Caco-2 (cell line): ENCODE measurements at regions not wholly inside any gene's neighbourhood (a gene's known extent, or its start where the extent isn't known, plus 50 kb on each side); places are given as distances from the start of the nearest gene placed in this dataset.

ENCODE experiments used
- BruUV-seq: library from RNA; stranded (reverse); fragments of 400-500 nt; replicated peaks from 2 replicates; lab custom pipeline; 2021; lab: Mats Ljungman, UMichigan
- CTCF ChIA-PET: fragments of 300-600 bp; sonication (Branson Sonifier 250); formaldehyde crosslinking; loops from one replicate; lab custom pipeline; 2022; ENCODE audit warnings: antibody characterized with exemption; lab: Charles Lee
- POLR2A ChIA-PET: fragments of 300-600 bp; sonication (Branson Sonifier 250); formaldehyde crosslinking; loops from one replicate; lab custom pipeline; 2022; ENCODE audit warnings: antibody characterized with exemption; lab: Charles Lee
- DNase-seq, 2 experiments: peaks; one replicate each; pipeline versions ENCODE4 v3.0.0 to v3.0.0-alpha.2; 2020 to 2022
- H3K27me3 ChIP-seq: replicated peaks from 2 replicates; pipeline ENCODE4 v1.6.0; 2011; ENCODE audit warnings: low read length; ENCODE audit not compliant: control insufficient read depth, insufficient read depth
- H3K36me3 ChIP-seq: 2 replicates; pipeline ENCODE4 v1.5.1; 2011; ENCODE audit warnings: low read length; ENCODE audit not compliant: control insufficient read depth, insufficient read depth
- H3K4me1 ChIP-seq: fragments of 250-450 bp; sonication (Bioruptor Pico); 2 replicates; pipeline ENCODE4 v1.5.1; 2020; ENCODE audit warnings: mild to moderate bottlenecking
- H3K4me3 ChIP-seq: 2 replicates; pipeline ENCODE4 v1.5.1; 2011; ENCODE audit warnings: low read depth, mild to moderate bottlenecking, control low read depth, low read length
- H3K9me3 ChIP-seq: fragments of 250-450 bp; sonication (Bioruptor Pico); 2 replicates; pipeline ENCODE4 v1.5.1; 2020; ENCODE audit warnings: mild to moderate bottlenecking, moderate library complexity
- H3K27ac Mint-ChIP-seq: one replicate; pipeline ENCODE4 v1.8.0; 2022; ENCODE audit warnings: mixed read lengths; ENCODE audit not compliant: unreplicated experiment
- H3K27me3 Mint-ChIP-seq: one replicate; pipeline ENCODE4 v1.8.0; 2022; ENCODE audit warnings: mixed read lengths; ENCODE audit not compliant: insufficient read depth, unreplicated experiment
- H3K36me3 Mint-ChIP-seq: one replicate; pipeline ENCODE4 v1.8.0; 2022; ENCODE audit warnings: mild to moderate bottlenecking, mixed read lengths; ENCODE audit not compliant: insufficient read depth, unreplicated experiment
- H3K4me1 Mint-ChIP-seq: one replicate; pipeline ENCODE4 v1.8.0; 2022; ENCODE audit warnings: low read depth, mixed read lengths; ENCODE audit not compliant: unreplicated experiment
- H3K4me3 Mint-ChIP-seq: one replicate; pipeline ENCODE4 v1.8.0; 2022; ENCODE audit warnings: mild to moderate bottlenecking, moderate library complexity, mixed read lengths; ENCODE audit not compliant: unreplicated experiment
- H3K9me3 Mint-ChIP-seq: one replicate; pipeline ENCODE4 v1.8.0; 2022; ENCODE audit warnings: mixed read lengths; ENCODE audit not compliant: unreplicated experiment
- intact Hi-C: fragments of 100-400 bp; cut with micrococcal nuclease; formaldehyde crosslinking; loops from one replicate; pipeline ENCODE4 v1.10.0; 2022; ENCODE audit not compliant: unreplicated experiment
- TF ChIP-seq, protein P1 (sequence below), 2 experiments: fragments of 200-600 bp in 1 of 2; IDR thresholded peaks; 1 replicate in 1 of 2; 2 replicates in 1 of 2; pipeline versions ENCODE4 v1.5.1 to v1.8.0; 2011 to 2022; ENCODE audit warnings: antibody characterized with exemption in 1 of 2, control low read depth in 1 of 2, inconsistent platforms in 1 of 2, low read depth in 1 of 2, low read length in 1 of 2, mild to moderate bottlenecking in 1 of 2, moderate library complexity in 1 of 2; ENCODE audit not compliant: insufficient read depth in 1 of 2, severe bottlenecking in 1 of 2, unreplicated experiment in 1 of 2

DNA sequence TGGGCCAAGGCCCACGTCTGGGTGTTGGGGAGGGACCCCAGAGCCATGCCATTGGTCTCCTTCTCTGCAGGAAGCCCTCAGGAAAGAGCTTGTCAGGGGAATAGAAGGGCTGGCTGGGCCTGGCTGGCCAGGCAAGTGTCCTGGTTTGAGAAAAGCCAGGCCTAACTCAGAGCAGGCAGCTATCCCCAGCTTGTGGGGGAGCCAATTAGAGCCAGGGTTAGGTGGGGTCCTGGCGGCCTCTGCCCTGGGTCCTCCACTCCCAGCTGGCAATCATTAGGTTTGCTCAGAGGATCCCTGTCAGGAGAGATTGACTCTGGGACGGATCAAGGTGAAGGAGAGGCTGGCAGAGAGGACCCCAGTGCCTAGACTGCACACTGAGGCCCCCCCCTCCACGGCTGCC, 64.8 kb downstream of the PJA1 start:
- H3K9me3 Mint-ChIP-seq = no peaks in the 10 kb centered on the region
- no peaks in the 10 kb centered on the region for H3K27me3 Mint-ChIP-seq

DNA sequence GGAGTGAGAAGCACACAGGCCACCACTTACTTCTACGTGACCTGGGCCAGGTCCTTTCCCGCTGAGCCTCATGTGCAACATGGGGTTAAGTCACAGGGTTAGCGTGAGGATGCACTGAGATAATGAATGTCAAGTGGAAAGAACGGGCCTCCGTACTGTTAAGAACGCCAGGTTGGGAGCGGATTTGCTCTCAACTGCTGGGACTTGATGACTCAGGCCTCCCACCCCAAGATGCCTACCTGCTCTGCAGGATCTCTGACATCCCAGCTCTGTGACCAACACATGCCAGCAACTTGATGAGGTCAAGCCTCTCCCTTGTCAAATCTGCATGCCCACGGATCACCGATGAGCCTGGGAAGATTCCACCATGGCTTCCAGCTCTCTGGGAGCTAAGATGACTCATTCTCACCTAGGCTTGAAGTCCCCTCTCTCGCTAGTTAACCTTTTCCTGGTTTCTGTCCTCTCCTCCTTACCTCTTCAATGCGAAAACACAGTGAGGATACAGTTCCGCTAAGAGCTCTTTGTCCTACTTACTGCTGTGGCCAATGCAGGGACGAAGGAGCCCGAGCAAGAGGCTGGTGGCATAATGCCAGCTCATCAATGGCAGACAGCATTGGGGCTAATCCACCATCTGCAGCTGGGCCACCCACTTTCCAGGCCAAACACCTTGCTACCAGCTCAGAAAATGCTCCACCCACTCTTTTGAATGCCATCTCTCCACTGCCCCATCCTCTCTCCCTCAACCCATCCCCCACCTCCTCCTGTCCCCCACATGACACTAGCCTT, 67.6 kb downstream of the PJA1 start:
- TF ChIP-seq, protein P1, sequence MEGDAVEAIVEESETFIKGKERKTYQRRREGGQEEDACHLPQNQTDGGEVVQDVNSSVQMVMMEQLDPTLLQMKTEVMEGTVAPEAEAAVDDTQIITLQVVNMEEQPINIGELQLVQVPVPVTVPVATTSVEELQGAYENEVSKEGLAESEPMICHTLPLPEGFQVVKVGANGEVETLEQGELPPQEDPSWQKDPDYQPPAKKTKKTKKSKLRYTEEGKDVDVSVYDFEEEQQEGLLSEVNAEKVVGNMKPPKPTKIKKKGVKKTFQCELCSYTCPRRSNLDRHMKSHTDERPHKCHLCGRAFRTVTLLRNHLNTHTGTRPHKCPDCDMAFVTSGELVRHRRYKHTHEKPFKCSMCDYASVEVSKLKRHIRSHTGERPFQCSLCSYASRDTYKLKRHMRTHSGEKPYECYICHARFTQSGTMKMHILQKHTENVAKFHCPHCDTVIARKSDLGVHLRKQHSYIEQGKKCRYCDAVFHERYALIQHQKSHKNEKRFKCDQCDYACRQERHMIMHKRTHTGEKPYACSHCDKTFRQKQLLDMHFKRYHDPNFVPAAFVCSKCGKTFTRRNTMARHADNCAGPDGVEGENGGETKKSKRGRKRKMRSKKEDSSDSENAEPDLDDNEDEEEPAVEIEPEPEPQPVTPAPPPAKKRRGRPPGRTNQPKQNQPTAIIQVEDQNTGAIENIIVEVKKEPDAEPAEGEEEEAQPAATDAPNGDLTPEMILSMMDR (IDR thresholded peaks at IDR 0.05; ENCODE audit: insufficient read depth in 1 of 2, low read depth in 1 of 2, low read length in 1 of 2, severe bottlenecking in 1 of 2, unreplicated experiment in 1 of 2) = no peak
- H3K27me3 Mint-ChIP-seq = no peaks in the 10 kb centered on the region
- H3K4me1 Mint-ChIP-seq = peaks cover 7% of the 10 kb centered on the region
- no peak overlapping the region for H3K4me3 Mint-ChIP-seq
- ChIA-PET CTCF (no interaction called here), POLR2A (no interaction called here)
- no peaks in the 10 kb centered on the region for H3K27me3 ChIP-seq
- no peaks in the 10 kb centered on the region for H3K9me3 Mint-ChIP-seq
- no peak overlapping the region for H3K4me3 ChIP-seq
- peaks cover under 1% of the 10 kb centered on the region for H3K4me1 ChIP-seq
- intact Hi-C loops = no loop called here
- H3K36me3 ChIP-seq = no peaks in the 10 kb centered on the region
- H3K36me3 Mint-ChIP-seq = no peaks in the 10 kb centered on the region
- no peak for DNase-seq
- BruUV-seq = no TSS peak
- no peak overlapping the region for H3K27ac Mint-ChIP-seq
- H3K9me3 ChIP-seq = no peaks in the 10 kb centered on the region

More for the DNA sequence above, 64.8 kb downstream of the PJA1 start:
- POLR2A ChIA-PET = no interaction called here
- BruUV-seq = no TSS peak
- H3K4me3 Mint-ChIP-seq = no peak overlapping the region
- CTCF ChIA-PET = no interaction called here
- intact Hi-C loops = no loop called here
- Histone ChIP-seq H3K4me1 (peaks cover 21% of the 10 kb centered on the region), H3K9me3 (no peaks in the 10 kb centered on the region), H3K36me3 (no peaks in the 10 kb centered on the region), H3K27me3 (no peaks in the 10 kb centered on the region), H3K4me3 (no peak overlapping the region)
- TF ChIP-seq, protein P1 (IDR thresholded peaks at IDR 0.05; ENCODE audit: insufficient read depth in 1 of 2, low read depth in 1 of 2, low read length in 1 of 2, severe bottlenecking in 1 of 2, unreplicated experiment in 1 of 2) = no peak
- no peak for DNase-seq
- no peaks in the 10 kb centered on the region for H3K36me3 Mint-ChIP-seq
- peaks cover 19% of the 10 kb centered on the region for H3K4me1 Mint-ChIP-seq
- H3K27ac Mint-ChIP-seq = no peak overlapping the region

DNA sequence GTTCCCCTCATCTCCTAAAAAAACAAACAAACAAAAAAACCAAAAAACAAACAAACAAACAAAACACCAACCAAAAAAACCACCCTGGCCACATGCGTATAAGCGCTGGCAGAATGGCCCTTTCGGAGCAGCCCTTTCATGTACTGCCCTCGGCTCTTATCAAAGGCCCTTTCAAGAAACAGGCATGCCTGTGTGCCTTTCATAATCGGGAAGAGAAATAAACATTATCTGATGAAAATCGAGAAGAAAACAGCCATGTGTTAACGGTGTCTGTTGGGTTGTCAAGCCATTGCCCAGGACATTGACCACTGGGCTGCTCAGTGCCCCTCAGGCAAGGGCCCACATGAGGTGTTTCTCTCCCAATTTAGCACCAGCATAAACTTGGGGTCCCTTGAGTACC, 68.3 kb downstream of the PJA1 start:
- intact Hi-C loops = no loop called here
- ChIA-PET CTCF (no interaction called here), POLR2A (no interaction called here)
- Mint-ChIP-seq H3K9me3 (no peaks in the 10 kb centered on the region), H3K27me3 (no peaks in the 10 kb centered on the region), H3K36me3 (no peaks in the 10 kb centered on the region), H3K27ac (no peak overlapping the region), H3K4me3 (no peak overlapping the region), H3K4me1 (no peaks in the 10 kb centered on the region)
- TF ChIP-seq, protein P1 (IDR thresholded peaks at IDR 0.05; ENCODE audit: insufficient read depth in 1 of 2, low read depth in 1 of 2, low read length in 1 of 2, severe bottlenecking in 1 of 2, unreplicated experiment in 1 of 2) = no peak
- Histone ChIP-seq H3K9me3 (no peaks in the 10 kb centered on the region), H3K36me3 (no peaks in the 10 kb centered on the region), H3K4me1 (no peaks in the 10 kb centered on the region), H3K4me3 (no peak overlapping the region), H3K27me3 (no peaks in the 10 kb centered on the region)
- no TSS peak for BruUV-seq
- DNase-seq = no peak
